OCI-LY1 (cell line): ENCODE measurements at regions not wholly inside any gene's neighbourhood (a gene's known extent, or its start where the extent isn't known, plus 50 kb on each side); places are given as distances from the start of the nearest gene placed in this dataset.

Source experiments
- H2AFZ ChIP-seq: fragments of 200-600 bp; sonication (generic), shearing (Covaris generic); 2 replicates; pipeline ENCODE4 v1.6.0; 2014; ENCODE audit warnings: antibody characterized with exemption, mild to moderate bottlenecking, low read length
- H3F3A ChIP-seq: fragments of 200-600 bp; sonication (generic), shearing (Covaris generic); 2 replicates; pipeline ENCODE4 v1.6.0; 2014; ENCODE audit warnings: mild to moderate bottlenecking, antibody characterized with exemption, low read length, moderate library complexity; ENCODE audit not compliant: insufficient read depth
- H3K27ac ChIP-seq: fragments of 200-600 bp; sonication (generic); 2 replicates; pipeline ENCODE4 v1.5.1; 2014; ENCODE audit warnings: low read length, mixed run types, mild to moderate bottlenecking, low read depth; ENCODE audit not compliant: poor library complexity, severe bottlenecking
- H3K27me3 ChIP-seq: fragments of 200-600 bp; sonication (generic); 2 replicates; pipeline ENCODE4 v1.6.0; 2014; ENCODE audit warnings: antibody characterized with exemption, mild to moderate bottlenecking, low read length, moderate library complexity; ENCODE audit not compliant: insufficient read depth
- H3K36me3 ChIP-seq: fragments of 200-600 bp; sonication (generic); 2 replicates; pipeline ENCODE4 v1.6.1; 2014; ENCODE audit warnings: mild to moderate bottlenecking, antibody characterized with exemption, low read length, moderate library complexity, mixed read lengths; ENCODE audit not compliant: insufficient read depth
- H3K4me1 ChIP-seq: fragments of 200-600 bp; sonication (generic); 2 replicates; pipeline ENCODE4 v1.5.1; 2014; ENCODE audit warnings: mild to moderate bottlenecking, low read length, moderate library complexity; ENCODE audit not compliant: insufficient read depth, severe bottlenecking
- H3K4me2 ChIP-seq: fragments of 200-600 bp; sonication (generic), shearing (Covaris generic); 2 replicates; pipeline ENCODE4 v1.6.1; 2014; ENCODE audit warnings: low read length
- H3K4me3 ChIP-seq: fragments of 200-600 bp; sonication (generic); 2 replicates; pipeline ENCODE4 v1.5.1; 2014; ENCODE audit warnings: low read length, low read depth, mild to moderate bottlenecking, mixed read lengths; ENCODE audit not compliant: poor library complexity, severe bottlenecking
- H3K79me2 ChIP-seq: fragments of 200-600 bp; shearing (Covaris generic); 2 replicates; pipeline ENCODE4 v1.6.1; 2016; ENCODE audit warnings: mixed run types, low read length, mixed read lengths; ENCODE audit not compliant: insufficient read depth
- H3K9ac ChIP-seq: fragments of 200-600 bp; sonication (generic), shearing (Covaris generic); 2 replicates; pipeline ENCODE4 v1.6.1; 2014; ENCODE audit warnings: mild to moderate bottlenecking, low read length, mixed read lengths
- H3K9me2 ChIP-seq: fragments of 200-600 bp; sonication (generic), shearing (Covaris generic); 2 replicates; pipeline ENCODE4 v1.6.1; 2014; ENCODE audit warnings: low read depth, mild to moderate bottlenecking, low read length, mixed read lengths
- H3K9me3 ChIP-seq: fragments of 200-600 bp; shearing (Covaris generic); 2 replicates; pipeline ENCODE4 v1.6.1; 2014; ENCODE audit warnings: low read length, mixed read lengths
- H4K20me1 ChIP-seq: fragments of 200-600 bp; sonication (generic), shearing (Covaris generic); 2 replicates; pipeline ENCODE4 v1.6.0; 2016; ENCODE audit warnings: mild to moderate bottlenecking, low read length; ENCODE audit not compliant: insufficient read depth
- EZH2 ChIP-seq: fragments of 200-600 bp; sonication (generic), shearing (Covaris generic); IDR thresholded peaks from 2 replicates; pipeline ENCODE4 v1.8.0; 2017; ENCODE audit warnings: borderline replicate concordance, mixed run types, mild to moderate bottlenecking, antibody characterized with exemption, low read length, moderate library complexity, mixed read lengths
- TF ChIP-seq, protein P1 (sequence below): fragments of 200-600 bp; sonication (generic), shearing (Covaris generic); IDR thresholded peaks from 2 replicates; pipeline ENCODE4 v1.5.1; 2017; ENCODE audit warnings: mild to moderate bottlenecking, antibody characterized with exemption, low read length, moderate library complexity, mixed read lengths

- Histone ChIP-seq H3F3A (no peaks in the 10 kb centered on the region), H3K9ac (no peak overlapping the region), H3K36me3 (no peaks in the 10 kb centered on the region), H2AFZ (no peak overlapping the region), H3K4me3 (no peak overlapping the region), H3K27me3 (no peaks in the 10 kb centered on the region), H4K20me1 (no peaks in the 10 kb centered on the region), H3K9me2 (no peaks in the 10 kb centered on the region), H3K9me3 (no peaks in the 10 kb centered on the region), H3K79me2 (no peaks in the 10 kb centered on the region), H3K4me2 (no peak overlapping the region), H3K4me1 (no peaks in the 10 kb centered on the region), H3K27ac (no peak overlapping the region)
- TF ChIP-seq EZH2 = no peak
- TF ChIP-seq, protein P1, sequence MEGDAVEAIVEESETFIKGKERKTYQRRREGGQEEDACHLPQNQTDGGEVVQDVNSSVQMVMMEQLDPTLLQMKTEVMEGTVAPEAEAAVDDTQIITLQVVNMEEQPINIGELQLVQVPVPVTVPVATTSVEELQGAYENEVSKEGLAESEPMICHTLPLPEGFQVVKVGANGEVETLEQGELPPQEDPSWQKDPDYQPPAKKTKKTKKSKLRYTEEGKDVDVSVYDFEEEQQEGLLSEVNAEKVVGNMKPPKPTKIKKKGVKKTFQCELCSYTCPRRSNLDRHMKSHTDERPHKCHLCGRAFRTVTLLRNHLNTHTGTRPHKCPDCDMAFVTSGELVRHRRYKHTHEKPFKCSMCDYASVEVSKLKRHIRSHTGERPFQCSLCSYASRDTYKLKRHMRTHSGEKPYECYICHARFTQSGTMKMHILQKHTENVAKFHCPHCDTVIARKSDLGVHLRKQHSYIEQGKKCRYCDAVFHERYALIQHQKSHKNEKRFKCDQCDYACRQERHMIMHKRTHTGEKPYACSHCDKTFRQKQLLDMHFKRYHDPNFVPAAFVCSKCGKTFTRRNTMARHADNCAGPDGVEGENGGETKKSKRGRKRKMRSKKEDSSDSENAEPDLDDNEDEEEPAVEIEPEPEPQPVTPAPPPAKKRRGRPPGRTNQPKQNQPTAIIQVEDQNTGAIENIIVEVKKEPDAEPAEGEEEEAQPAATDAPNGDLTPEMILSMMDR = no peak
Measured at GRCh38 chr5:73317523-73317922, 131.1 kb downstream of the FOXD1 start.

- Histone ChIP-seq H3K36me3 (no peaks in the 10 kb centered on the region), H2AFZ (no peak overlapping the region), H3K9me3 (no peaks in the 10 kb centered on the region), H4K20me1 (no peaks in the 10 kb centered on the region), H3K4me2 (no peak overlapping the region), H3F3A (no peaks in the 10 kb centered on the region), H3K4me3 (no peak overlapping the region), H3K27me3 (no peaks in the 10 kb centered on the region), H3K79me2 (no peaks in the 10 kb centered on the region), H3K9me2 (no peaks in the 10 kb centered on the region), H3K9ac (no peak overlapping the region), H3K27ac (no peak overlapping the region), H3K4me1 (no peaks in the 10 kb centered on the region)
- TF ChIP-seq, protein P1 = no peak
- TF ChIP-seq EZH2 = no peak
Measured at GRCh38 chr5:73314395-73315257, 134.0 kb downstream of the FOXD1 start.

DNA sequence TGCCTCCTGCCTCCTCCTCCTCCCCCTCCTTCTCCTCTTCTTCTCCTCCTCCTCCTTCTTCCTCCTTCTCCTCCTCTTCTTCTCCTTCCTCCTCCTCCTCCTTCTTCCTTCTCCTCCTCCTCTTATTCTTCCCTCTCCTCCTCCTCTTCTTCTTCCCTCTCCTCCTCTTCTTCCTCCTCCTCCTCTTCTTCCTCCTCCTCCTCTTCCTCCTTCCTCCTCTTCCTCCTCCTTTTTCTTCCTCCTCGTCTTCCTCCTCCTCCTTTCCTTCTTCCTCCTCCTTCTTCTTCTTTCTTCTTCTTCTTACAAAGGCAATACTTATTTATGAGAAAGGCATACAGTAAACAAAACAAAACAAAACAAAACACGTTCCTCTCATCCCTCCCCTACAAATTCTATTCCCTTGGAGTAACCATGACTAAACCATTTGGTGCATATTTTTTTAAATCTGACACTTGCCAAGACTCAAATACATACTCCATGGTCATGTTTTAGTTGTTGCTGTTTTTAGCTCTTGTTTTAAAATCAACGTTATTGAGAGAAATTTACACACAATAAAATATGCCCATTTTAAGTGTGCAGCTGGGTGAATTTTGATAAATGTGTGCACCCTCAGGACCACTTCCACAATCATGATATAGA lies 135.6 kb downstream of the FOXD1 start:
- no peaks in the 10 kb centered on the region for H3K9me3 ChIP-seq
- H3K9me2 ChIP-seq = no peaks in the 10 kb centered on the region
- H3K4me2 ChIP-seq = no peak overlapping the region
- no peaks in the 10 kb centered on the region for H3K27me3 ChIP-seq
- H3K79me2 ChIP-seq = no peaks in the 10 kb centered on the region
- H2AFZ ChIP-seq = no peak overlapping the region
- H3F3A ChIP-seq = no peaks in the 10 kb centered on the region
- no peaks in the 10 kb centered on the region for H3K36me3 ChIP-seq
- H3K4me1 ChIP-seq = no peaks in the 10 kb centered on the region
- TF ChIP-seq, protein P1 = no peak
- no peak for TF ChIP-seq EZH2
- H3K4me3 ChIP-seq = no peak overlapping the region
- no peak overlapping the region for H3K9ac ChIP-seq
- H4K20me1 ChIP-seq = no peaks in the 10 kb centered on the region
- H3K27ac ChIP-seq = no peak overlapping the region
